Ishikawa (cell line): ENCODE measurements at regions not wholly inside any gene's neighbourhood (a gene's known extent, or its start where the extent isn't known, plus 50 kb on each side); places are given as distances from the start of the nearest gene placed in this dataset.

Experiments used
- CEBPB ChIP-seq: IDR thresholded peaks from 2 replicates; pipeline ENCODE4 v1.6.1; 2012
- CREB1 ChIP-seq: IDR thresholded peaks from 2 replicates; pipeline ENCODE4 v1.6.1; 2012; ENCODE audit warnings: low read depth
- EGR1 ChIP-seq: IDR thresholded peaks from 2 replicates; pipeline ENCODE4 v1.6.1; 2012
- EP300 ChIP-seq: IDR thresholded peaks from 2 replicates; pipeline ENCODE4 v1.6.1; 2012; ENCODE audit warnings: borderline replicate concordance
- FOXM1 ChIP-seq: IDR thresholded peaks from 2 replicates; pipeline ENCODE4 v1.6.1; 2012; ENCODE audit warnings: low read depth, borderline replicate concordance
- MAX ChIP-seq: IDR thresholded peaks from 2 replicates; pipeline ENCODE4 v1.6.1; 2012
- NFIC ChIP-seq: IDR thresholded peaks from 2 replicates; pipeline ENCODE4 v1.6.1; 2012
- RAD21 ChIP-seq: IDR thresholded peaks from 2 replicates; pipeline ENCODE4 v1.6.1; 2012; ENCODE audit warnings: low read depth
- REST ChIP-seq: IDR thresholded peaks from 2 replicates; pipeline ENCODE4 v1.6.1; 2012; ENCODE audit warnings: low read depth, mild to moderate bottlenecking
- TAF1 ChIP-seq: IDR thresholded peaks from 2 replicates; pipeline ENCODE4 v1.6.1; 2012; ENCODE audit warnings: low read depth, mild to moderate bottlenecking
- USF1 ChIP-seq: IDR thresholded peaks from 2 replicates; pipeline ENCODE4 v1.6.1; 2012
- YY1 ChIP-seq: IDR thresholded peaks from 2 replicates; pipeline ENCODE4 v1.6.1; 2012; ENCODE audit warnings: low read depth
- ZBTB7A ChIP-seq: IDR thresholded peaks from 2 replicates; pipeline ENCODE4 v1.6.1; 2012; ENCODE audit warnings: low read depth

GRCh38 chr3:22401499-22401898 is 650.5 kb upstream of the ZNF385D start:
- TF ChIP-seq EP300 = no peak
- TF ChIP-seq FOXM1 = no peak
- TF ChIP-seq ZBTB7A = no peak
- TF ChIP-seq RAD21 = no peak
- no peak for TF ChIP-seq CEBPB
- no peak for TF ChIP-seq NFIC
- no peak for TF ChIP-seq USF1
- TF ChIP-seq MAX = no peak
- no peak for TF ChIP-seq YY1
- TF ChIP-seq EGR1 = no peak
- TF ChIP-seq REST = no peak
- TF ChIP-seq CREB1 = no peak
- TF ChIP-seq TAF1 = no peak
